A549 (cell line): ENCODE measurements at regions not wholly inside any gene's neighbourhood (a gene's known extent, or its start where the extent isn't known, plus 50 kb on each side); places are given as distances from the start of the nearest gene placed in this dataset.

Experiments used
- CTCF ChIP-seq: fragments of >200 bp; sonication (Bioruptor Twin); formaldehyde crosslinking; IDR thresholded peaks from 3 replicates; pipeline ENCODE4 v1.5.1; 2016
- E2F6 ChIP-seq: IDR thresholded peaks from 2 replicates; pipeline ENCODE4 v1.6.1; 2012; ENCODE audit warnings: low read depth, borderline replicate concordance
- JUNB ChIP-seq: fragments of >200 bp; sonication (Bioruptor Twin); formaldehyde crosslinking; IDR thresholded peaks from 2 replicates; pipeline ENCODE4 v1.6.1; 2016
- MAX ChIP-seq: IDR thresholded peaks from 2 replicates; pipeline ENCODE4 v1.6.1; 2012
- PHF8 ChIP-seq: fragments of 200-600 bp; sonication (generic); IDR thresholded peaks from 2 replicates; pipeline ENCODE4 v1.6.1; 2016; ENCODE audit warnings: low read depth, mild to moderate bottlenecking, antibody characterized with exemption, moderate library complexity, borderline replicate concordance
- POLR2A ChIP-seq: IDR thresholded peaks from 2 replicates; pipeline ENCODE4 v1.6.1; 2012; ENCODE audit warnings: mild to moderate bottlenecking, low read length
- RFX5 ChIP-seq: fragments of 450-650 bp; IDR thresholded peaks from 2 replicates; pipeline ENCODE4 v1.7.1; 2014; ENCODE audit warnings: antibody characterized with exemption, mild to moderate bottlenecking, moderate library complexity
- USF2 ChIP-seq: fragments of 450-650 bp; IDR thresholded peaks from 2 replicates; pipeline ENCODE4 v1.6.1; 2014; ENCODE audit warnings: antibody characterized with exemption

- TF ChIP-seq E2F6, result no peak
- no peak for TF ChIP-seq CTCF
- TF ChIP-seq RFX5, result no peak
- no peak for TF ChIP-seq JUNB
- TF ChIP-seq MAX, result no peak
- TF ChIP-seq POLR2A, result no peak
- no peak for TF ChIP-seq PHF8
- TF ChIP-seq USF2, result no peak
Measured at GRCh38 chr13:105127732-105128131, 1407.7 kb downstream of the EFNB2 start.
